ENCODE measurements at regions not wholly inside any gene's neighbourhood (a gene's known extent, or its start where the extent isn't known, plus 50 kb on each side); places are given as distances from the start of the nearest gene placed in this dataset.

GRCh38 chr6:112701201-112701600 is 354.1 kb downstream of the RFPL4B start:
- no peak for TF ChIP-seq CTCF (IDR thresholded peaks at IDR 0.05)
- TF ChIP-seq REST (IDR thresholded peaks at IDR 0.05; ENCODE audit: insufficient read depth in 1 of 2, low read depth in 2 of 2, low read length in 1 of 2) = no peak
- no peak for TF ChIP-seq POLR2AphosphoS5 (IDR thresholded peaks at IDR 0.05; ENCODE audit: low read depth, low read length)
